Progenitor cell of endocrine pancreas (in vitro differentiated cells): ENCODE measurements at regions not wholly inside any gene's neighbourhood (a gene's known extent, or its start where the extent isn't known, plus 50 kb on each side); places are given as distances from the start of the nearest gene placed in this dataset.
"Not testable (repeated sequence)": the region's sequence is repeated elsewhere in the genome, so short reads cannot be mapped to it uniquely, and the experiment has no call there.

ENCODE experiments used
- DNase-seq: peaks from one replicate; pipeline ENCODE4 v3.0.0; 2021; ENCODE audit warnings: low spot score; ENCODE audit not compliant: unreplicated experiment
- H3K27ac Mint-ChIP-seq: 2 replicates; pipeline ENCODE4 v1.8.0; 2021; ENCODE audit warnings: mild to moderate bottlenecking, moderate library complexity, mixed read lengths
- H3K27me3 Mint-ChIP-seq: 2 replicates; pipeline ENCODE4 v1.8.0; 2021; ENCODE audit warnings: mixed read lengths
- H3K36me3 Mint-ChIP-seq: 2 replicates; pipeline ENCODE4 v1.8.0; 2022; ENCODE audit warnings: mixed read lengths; ENCODE audit not compliant: insufficient read depth
- H3K4me1 Mint-ChIP-seq: 2 replicates; pipeline ENCODE4 v1.8.0; 2021; ENCODE audit warnings: low read depth, mixed read lengths
- H3K4me3 Mint-ChIP-seq: 2 replicates; pipeline ENCODE4 v1.8.0; 2021; ENCODE audit warnings: low read depth, mild to moderate bottlenecking, moderate library complexity, mixed read lengths
- H3K9me3 Mint-ChIP-seq: 2 replicates; pipeline ENCODE4 v1.8.0; 2021; ENCODE audit warnings: low read depth, mixed read lengths
- TF ChIP-seq, protein P1 (sequence below): fragments of 200-600 bp; sonication (generic); IDR thresholded peaks from one replicate; pipeline ENCODE4 v1.5.0; 2021; ENCODE audit warnings: antibody characterized with exemption, mild to moderate bottlenecking; ENCODE audit not compliant: unreplicated experiment

DNA sequence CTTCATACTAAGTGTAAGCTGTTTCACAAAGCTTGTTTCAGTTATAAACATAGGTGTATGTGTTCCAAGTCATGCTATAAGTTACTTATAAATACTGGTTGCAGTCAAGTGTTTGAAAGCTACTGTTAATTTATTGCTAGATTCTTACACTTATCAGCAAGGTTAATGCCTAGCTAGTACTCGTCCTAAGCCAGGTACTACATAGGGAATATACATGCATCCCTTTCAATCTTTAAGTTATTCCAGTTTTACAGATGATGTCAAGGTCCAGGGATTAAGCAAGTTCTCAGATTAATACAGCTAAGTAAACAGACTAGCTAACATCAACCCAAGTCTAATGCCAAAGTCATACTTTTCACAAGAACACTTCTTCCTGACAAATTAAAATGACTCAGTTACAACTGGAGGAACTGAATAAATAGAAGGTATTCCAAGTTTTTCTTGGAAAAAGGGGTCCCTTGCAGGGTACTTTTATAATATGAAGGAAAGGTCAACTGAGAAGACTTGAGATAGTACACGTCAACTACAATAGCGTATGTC, 652.2 kb upstream of the USP24 start:
- no peaks in the 10 kb centered on the region for H3K36me3 Mint-ChIP-seq
- H3K4me3 Mint-ChIP-seq: no peak overlapping the region
- H3K4me1 Mint-ChIP-seq: peaks cover 10% of the 10 kb centered on the region
- no peaks in the 10 kb centered on the region for H3K9me3 Mint-ChIP-seq
- no peak for DNase-seq
- TF ChIP-seq, protein P1, sequence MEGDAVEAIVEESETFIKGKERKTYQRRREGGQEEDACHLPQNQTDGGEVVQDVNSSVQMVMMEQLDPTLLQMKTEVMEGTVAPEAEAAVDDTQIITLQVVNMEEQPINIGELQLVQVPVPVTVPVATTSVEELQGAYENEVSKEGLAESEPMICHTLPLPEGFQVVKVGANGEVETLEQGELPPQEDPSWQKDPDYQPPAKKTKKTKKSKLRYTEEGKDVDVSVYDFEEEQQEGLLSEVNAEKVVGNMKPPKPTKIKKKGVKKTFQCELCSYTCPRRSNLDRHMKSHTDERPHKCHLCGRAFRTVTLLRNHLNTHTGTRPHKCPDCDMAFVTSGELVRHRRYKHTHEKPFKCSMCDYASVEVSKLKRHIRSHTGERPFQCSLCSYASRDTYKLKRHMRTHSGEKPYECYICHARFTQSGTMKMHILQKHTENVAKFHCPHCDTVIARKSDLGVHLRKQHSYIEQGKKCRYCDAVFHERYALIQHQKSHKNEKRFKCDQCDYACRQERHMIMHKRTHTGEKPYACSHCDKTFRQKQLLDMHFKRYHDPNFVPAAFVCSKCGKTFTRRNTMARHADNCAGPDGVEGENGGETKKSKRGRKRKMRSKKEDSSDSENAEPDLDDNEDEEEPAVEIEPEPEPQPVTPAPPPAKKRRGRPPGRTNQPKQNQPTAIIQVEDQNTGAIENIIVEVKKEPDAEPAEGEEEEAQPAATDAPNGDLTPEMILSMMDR: no peak
- no peak overlapping the region for H3K27ac Mint-ChIP-seq
- peaks cover under 1% of the 10 kb centered on the region for H3K27me3 Mint-ChIP-seq

GRCh38 chr1:55865778-55866177, 650.6 kb upstream of the USP24 start:
- H3K4me1 Mint-ChIP-seq, H3K4me3 Mint-ChIP-seq, H3K27ac Mint-ChIP-seq, DNase-seq, H3K27me3 Mint-ChIP-seq, H3K9me3 Mint-ChIP-seq, H3K36me3 Mint-ChIP-seq: not testable (repeated sequence)

DNA sequence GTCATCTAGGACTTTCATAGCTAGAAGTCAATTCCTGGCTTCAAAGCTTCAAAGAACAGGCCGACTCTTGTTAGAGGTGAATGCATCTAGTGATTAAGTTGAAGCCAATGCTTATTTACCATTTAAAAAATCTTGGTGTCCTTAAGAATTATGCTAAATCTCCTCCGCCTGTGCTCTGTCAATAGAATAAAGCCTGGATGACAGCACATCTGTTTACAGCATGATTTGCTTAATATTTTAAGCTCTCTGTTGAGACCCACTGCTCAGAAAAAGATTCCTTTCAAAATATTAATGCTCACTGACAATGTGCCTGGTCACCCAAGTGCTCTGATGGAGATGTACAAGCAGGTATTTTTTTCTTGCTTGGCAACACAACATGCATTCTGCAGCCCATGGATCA, 649.1 kb upstream of the USP24 start:
- no peak for DNase-seq
- no peak overlapping the region for H3K27ac Mint-ChIP-seq
- peaks cover 8% of the 10 kb centered on the region for H3K4me1 Mint-ChIP-seq
- TF ChIP-seq, protein P1: no peak
- no peak overlapping the region for H3K4me3 Mint-ChIP-seq
- H3K27me3 Mint-ChIP-seq: no peaks in the 10 kb centered on the region
- H3K36me3 Mint-ChIP-seq: no peaks in the 10 kb centered on the region
- no peaks in the 10 kb centered on the region for H3K9me3 Mint-ChIP-seq

DNA sequence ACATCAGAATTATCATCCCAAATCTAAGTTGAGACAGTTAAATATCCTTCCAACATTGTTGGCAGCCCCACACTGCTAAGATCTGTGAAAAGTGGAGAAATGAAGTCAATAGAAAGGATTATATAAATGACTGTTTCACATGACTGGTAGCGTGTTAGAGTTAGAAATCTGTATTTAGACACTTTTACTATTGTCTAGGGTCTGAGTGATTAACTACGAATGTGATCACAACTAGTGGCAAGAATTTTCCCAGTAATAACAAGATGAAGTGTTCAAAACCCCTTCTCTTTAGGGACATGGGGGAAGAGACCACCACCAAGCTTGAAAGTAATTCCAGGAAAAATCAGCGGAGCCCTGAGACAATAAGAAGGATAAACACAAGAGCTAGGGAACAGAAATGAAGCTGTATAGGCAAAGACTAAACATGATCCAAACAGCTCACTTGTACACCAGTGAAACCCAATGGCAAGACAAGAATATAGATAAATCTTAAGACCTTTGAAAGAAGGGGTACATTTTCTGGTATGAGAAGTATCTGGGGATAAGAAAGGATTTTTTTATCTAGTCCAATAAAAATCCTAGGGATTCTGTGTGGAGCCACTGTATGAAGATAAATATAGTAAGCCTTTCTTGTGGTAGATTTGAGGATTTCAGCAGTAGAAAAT, 646.6 kb upstream of the USP24 start:
- H3K9me3 Mint-ChIP-seq: no peaks in the 10 kb centered on the region
- DNase-seq: no peak
- H3K4me3 Mint-ChIP-seq: no peak overlapping the region
- no peak overlapping the region for H3K27ac Mint-ChIP-seq
- TF ChIP-seq, protein P1: no peak
- peaks cover 7% of the 10 kb centered on the region for H3K4me1 Mint-ChIP-seq
- H3K27me3 Mint-ChIP-seq: no peaks in the 10 kb centered on the region
- H3K36me3 Mint-ChIP-seq: no peaks in the 10 kb centered on the region

GRCh38 chr1:55860798-55861519, 645.8 kb upstream of the USP24 start:
- H3K4me1 Mint-ChIP-seq: peaks cover 7% of the 10 kb centered on the region
- no peak overlapping the region for H3K4me3 Mint-ChIP-seq
- no peaks in the 10 kb centered on the region for H3K9me3 Mint-ChIP-seq
- TF ChIP-seq, protein P1: no peak
- no peak overlapping the region for H3K27ac Mint-ChIP-seq
- H3K36me3 Mint-ChIP-seq: no peaks in the 10 kb centered on the region
- H3K27me3 Mint-ChIP-seq: no peaks in the 10 kb centered on the region
- DNase-seq: no peak
